Head of caudate nucleus (tissue), 42 donors: ENCODE measurements at regions not wholly inside any gene's neighbourhood (a gene's known extent, or its start where the extent isn't known, plus 50 kb on each side); places are given as distances from the start of the nearest gene placed in this dataset.
A peak's percentile ranks its signal among the peaks of the same experiment; 100 is the strongest.

ENCODE experiments used
- DNase-seq, 42 donors: peaks; one replicate each; pipeline versions ENCODE4 v3.0.0 to v3.0.0-alpha.2; 2020 to 2021; ENCODE audit warnings: mixed read lengths in 7 of 42
- intact Hi-C: fragments of 100-400 bp; cut with DNase I; formaldehyde crosslinking; loops from one replicate; pipeline ENCODE4 v1.15.0; 2022

- intact Hi-C loops = loop anchor here (5.0 kb wide), 1 partner anchor 150 kb away; no protein-coding TSS in a partner anchor
These were observed 204.5 kb downstream of the SLC7A11 start for GRCh38 chr4:138037696-138038095.

DNA sequence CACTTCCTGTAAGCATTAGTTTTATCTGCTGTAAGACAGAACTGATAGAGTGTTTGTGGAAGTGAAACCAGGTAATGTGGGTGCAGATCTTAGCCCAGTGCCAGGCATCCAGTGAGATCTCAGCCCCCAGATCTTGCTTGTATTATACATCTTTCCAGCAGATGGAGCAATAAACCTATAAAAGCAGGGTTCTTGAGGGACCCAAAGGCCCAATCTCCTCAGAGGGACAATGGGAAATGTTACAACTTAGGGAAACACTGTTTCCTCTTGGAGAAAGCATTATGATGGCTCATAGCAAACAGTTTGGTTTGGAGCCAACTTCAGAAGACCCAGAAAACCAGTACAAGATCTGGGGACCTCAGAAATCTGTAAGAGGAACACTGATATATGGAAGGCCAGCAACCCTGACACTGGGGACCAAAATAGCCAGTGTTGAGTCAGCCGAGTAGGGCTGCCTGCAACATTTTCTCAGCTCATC lies 206.3 kb downstream of the SLC7A11 start:
- intact Hi-C loops = loop anchor here (5.0 kb wide), 1 partner anchor 151 kb away; no protein-coding TSS in a partner anchor
- DNase-seq = peak in 24 of 42 donors; percentile 6 to 66 (median 26)

More at GRCh38 chr4:138037696-138038095, 204.5 kb downstream of the SLC7A11 start:
- no peak for DNase-seq

- intact Hi-C loops = loop anchor here (5.0 kb wide), 1 partner anchor 152 kb away; no protein-coding TSS in a partner anchor
- no peak for DNase-seq
These were observed 207.3 kb downstream of the SLC7A11 start for GRCh38 chr4:138034871-138035270.

DNA sequence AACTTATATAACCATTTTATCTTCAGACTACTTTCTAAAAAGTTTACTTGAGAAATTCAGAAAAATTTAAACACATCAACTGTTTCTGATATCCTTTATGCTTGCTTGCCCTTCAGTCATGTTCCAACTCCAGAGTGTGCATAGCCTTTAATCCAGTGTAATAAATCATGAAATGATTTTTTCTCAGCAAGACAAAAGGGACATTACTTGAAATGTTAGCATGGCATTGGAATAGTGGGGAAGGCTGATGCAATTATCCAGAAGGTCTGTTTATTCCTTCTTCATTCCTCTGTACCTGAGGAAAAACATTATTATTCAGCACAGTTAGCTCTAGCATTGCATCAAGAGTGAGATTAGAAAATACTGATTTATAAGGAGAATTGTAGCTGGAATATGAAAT lies 209.9 kb downstream of the SLC7A11 start:
- intact Hi-C loops = no loop called here

DNA sequence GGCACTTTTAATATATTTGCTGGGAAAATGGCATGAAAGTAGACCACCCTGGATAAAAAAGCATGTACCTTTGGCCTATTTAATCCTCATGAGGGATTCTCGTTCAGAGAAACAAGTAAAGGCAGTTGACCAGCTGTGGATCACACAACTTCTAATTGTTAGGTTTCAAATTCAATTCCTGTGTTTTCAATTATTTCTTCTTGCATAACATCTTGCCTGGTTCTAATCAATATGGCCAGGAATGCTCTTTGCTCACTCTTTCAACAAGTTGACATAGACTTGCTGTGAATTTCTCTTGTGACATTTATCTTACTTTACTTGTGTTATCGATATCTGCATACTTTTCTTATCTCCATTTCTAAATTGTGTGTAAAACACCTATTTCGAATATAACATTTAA lies 211.8 kb downstream of the SLC7A11 start:
- intact Hi-C loops = no loop called here
- no peak for DNase-seq

More for the DNA sequence above, 209.9 kb downstream of the SLC7A11 start:
- no peak for DNase-seq

DNA sequence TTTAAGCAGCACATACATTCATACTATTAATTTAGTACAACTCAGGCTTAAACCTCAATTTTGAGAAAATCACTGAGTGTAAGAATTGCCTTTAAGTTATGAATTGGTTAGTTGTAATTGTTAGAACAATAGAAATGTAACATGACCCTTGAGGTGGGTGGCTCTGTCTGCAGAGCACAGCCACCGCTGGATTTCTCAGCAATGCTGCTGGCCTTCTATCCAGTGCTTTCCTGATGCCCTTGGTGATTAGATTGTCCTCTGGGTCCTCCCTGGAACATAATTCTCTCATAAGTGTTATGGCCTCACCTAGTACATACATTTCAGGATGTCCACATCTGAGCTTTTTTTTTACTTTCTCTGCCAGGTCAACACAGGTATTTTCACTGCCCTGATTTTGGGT lies 213.2 kb downstream of the SLC7A11 start:
- intact Hi-C loops = no loop called here
- DNase-seq = no peak

DNA sequence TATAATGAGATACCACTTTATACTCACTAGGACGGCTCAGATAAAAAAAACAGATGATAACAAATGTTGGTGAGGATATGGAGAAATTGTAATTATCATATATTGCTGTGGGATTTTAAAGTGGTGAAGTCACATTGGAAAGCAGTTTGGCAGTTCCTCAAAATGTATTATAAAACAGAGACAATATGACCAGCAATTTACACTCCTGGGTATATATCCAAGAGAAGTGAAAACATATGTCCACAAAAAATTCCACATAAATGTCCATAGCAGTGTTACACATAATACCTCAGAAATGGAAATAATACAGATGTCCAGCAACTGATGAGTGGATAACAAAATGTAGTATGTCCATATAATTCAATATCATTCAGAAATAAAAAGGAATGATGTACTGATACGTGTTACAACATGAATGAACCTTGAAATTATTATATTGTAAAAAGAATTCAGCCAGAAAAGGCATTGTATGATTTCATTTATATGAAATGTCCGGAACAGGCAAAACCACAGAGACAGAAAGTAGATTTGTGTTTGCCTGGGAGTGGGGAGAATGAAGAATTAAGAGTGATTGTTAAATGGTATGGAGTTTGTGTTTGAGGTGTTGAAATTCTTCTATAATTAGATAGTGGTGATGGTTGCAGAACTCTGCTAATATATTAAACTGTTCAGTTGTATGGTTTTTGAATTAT lies 220.9 kb downstream of the SLC7A11 start:
- no peak for DNase-seq
- intact Hi-C loops = no loop called here

DNA sequence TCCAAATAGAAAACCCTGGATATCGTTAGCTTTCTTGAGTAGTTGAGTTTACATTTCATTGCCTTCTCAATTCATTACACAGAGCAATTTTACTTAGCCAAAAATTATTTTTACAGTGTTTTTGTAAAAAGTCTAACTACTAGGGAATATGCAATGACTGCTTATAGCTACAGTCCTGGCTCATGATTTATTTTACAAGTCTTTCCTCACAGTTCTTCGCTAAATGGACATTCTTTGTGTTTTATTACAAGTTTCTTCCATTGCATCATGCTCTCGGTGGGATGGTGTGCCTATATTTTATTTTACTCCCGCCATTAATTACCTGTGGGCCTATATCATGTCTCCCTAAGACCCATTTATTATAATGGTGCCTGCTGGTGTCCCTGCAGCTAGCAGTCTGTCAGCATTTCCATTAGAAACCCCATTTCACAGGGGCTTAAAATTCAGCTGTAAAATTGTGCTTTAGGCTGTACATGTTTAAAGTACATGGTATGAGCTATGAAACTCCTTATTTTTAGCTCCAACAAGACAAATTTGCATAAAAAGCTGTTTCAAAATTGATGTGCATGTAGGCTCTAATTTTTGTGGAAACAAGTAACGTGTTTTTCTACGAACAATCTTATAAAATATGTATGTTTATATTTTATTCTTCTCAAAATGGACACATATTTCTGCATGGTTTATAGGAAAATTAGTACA lies 227.4 kb downstream of the SLC7A11 start:
- intact Hi-C loops = no loop called here
- DNase-seq = no peak

GRCh38 chr4:138013625-138014024 lies 228.5 kb downstream of the SLC7A11 start:
- intact Hi-C loops = no loop called here
- DNase-seq = no peak

DNA sequence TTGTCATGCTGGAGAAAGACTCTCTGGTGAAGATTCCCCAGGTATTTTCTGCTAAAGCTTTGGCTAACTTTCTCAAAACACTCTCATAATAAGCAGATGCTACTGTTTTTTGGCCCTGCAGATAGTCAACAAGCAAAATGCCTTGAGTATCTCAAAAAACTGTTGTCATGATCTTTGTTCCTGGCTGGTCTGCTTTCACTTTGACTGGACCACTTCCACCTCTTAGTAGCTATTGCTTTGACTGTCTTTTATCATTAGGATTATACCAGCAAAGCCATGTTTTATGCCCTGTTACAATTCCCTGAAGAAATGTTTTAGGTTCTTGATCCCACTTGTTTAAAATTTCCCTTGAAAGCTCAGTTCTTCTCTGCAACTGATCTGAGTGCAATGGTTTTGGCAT lies 231.5 kb downstream of the SLC7A11 start:
- intact Hi-C loops = no loop called here
- peak in 1 of 42 donors; percentile 3 for DNase-seq

DNA sequence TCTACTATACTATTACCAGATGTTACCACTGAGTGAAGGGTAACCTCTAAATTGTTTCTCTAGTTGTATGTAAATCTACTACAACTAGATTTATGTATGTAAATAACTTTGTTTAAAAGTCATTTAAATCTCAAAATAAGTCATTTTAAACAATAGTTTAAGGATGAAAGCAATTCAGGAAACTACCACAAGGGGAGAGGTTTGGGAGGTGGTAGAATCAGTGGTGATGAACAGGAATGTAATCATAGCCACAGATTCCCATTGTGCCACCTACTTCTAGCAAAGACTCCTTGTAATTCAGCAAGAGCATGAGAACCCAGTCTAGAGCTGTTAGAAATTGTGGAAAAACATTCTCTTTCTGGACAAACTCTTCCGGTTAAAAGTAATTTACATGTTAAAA lies 234.6 kb downstream of the SLC7A11 start:
- no peak for DNase-seq
- intact Hi-C loops = no loop called here

- intact Hi-C loops = no loop called here
- no peak for DNase-seq
These were observed 236.7 kb downstream of the SLC7A11 start for GRCh38 chr4:138005486-138005885.

DNA sequence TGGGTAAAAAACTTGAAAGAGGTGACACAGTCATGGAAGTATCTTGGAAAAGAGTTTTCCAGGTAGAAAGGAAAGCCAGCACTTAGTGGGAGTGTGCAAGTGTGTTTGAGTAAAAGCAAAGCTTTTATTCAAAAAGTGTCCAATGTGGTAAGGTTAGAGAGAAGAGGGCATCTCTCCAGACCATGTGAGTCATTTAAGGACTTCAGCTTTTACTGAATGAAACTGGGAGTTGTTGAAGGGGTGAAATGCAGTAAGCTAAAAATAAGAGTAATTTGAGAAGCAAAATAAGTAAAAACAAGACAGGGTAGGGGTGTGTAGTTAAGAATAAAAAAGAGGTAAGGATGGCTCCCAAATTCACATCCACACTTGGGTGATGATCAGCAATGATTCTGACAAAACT lies 238.9 kb downstream of the SLC7A11 start:
- intact Hi-C loops = no loop called here
- no peak for DNase-seq

DNA sequence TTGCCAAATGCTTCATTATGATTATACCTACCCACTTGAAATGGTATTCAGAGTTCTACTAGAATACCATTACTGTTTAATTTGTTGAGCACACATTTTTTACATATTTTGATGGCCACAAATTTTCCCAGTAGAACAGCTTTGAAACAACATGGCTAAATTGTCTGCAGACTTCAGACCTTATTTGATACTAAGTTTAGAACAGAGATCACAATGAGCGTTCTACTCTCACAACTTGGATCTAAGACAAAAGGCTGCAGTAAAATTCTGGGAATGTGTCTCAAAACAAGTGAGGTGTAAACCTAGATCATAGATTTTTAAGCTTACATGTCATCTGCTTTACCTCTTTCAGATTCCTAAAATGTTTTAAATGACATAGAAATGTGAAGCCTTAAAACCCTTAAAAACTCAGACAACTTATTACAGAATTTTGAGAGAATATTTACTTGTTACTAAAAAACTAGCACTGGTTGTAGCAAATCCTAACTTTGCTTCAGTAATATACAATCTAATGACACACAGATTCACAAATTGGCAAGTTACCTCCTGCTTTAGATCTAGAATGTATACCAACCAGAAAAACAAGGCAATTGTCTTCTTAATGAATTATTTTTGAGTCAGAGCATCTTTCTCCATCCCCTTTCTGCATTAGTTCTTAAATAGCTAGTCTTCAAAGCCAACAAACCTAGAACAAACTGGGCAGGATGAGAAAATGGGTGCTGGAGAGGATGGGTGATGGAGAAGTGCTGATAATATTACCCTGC lies 243.3 kb downstream of the SLC7A11 start:
- no peak for DNase-seq
- intact Hi-C loops = no loop called here

- no peak for DNase-seq
- intact Hi-C loops = no loop called here
These were observed 244.7 kb downstream of the SLC7A11 start for GRCh38 chr4:137997496-137997895.

- intact Hi-C loops = no loop called here
- DNase-seq = no peak
These were observed 247.3 kb downstream of the SLC7A11 start for GRCh38 chr4:137994853-137995252.

DNA sequence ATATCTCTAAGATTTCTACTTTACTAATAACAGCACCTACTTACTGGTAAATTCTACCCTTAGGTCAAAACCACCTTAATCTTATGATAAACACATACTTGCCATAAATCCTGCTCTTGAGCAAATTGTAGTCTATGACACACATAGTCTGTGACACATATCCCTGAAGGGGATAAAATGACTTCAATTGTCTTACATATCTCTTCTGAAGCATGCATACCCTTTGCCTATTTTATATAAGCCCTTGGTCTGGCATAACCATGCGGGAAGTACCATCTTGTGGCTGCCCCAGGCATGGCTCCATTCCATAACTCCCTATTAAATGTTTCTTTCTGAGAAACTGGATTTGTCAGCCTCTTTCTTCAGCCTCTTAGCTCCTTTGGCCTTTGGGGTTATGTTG lies 248.9 kb downstream of the SLC7A11 start:
- intact Hi-C loops = no loop called here
- DNase-seq = no peak

GRCh38 chr4:137981277-137981676 lies 260.9 kb downstream of the SLC7A11 start:
- intact Hi-C loops = no loop called here
- DNase-seq = no peak

GRCh38 chr4:137980641-137981040 lies 261.5 kb downstream of the SLC7A11 start:
- intact Hi-C loops = no loop called here
- no peak for DNase-seq

DNA sequence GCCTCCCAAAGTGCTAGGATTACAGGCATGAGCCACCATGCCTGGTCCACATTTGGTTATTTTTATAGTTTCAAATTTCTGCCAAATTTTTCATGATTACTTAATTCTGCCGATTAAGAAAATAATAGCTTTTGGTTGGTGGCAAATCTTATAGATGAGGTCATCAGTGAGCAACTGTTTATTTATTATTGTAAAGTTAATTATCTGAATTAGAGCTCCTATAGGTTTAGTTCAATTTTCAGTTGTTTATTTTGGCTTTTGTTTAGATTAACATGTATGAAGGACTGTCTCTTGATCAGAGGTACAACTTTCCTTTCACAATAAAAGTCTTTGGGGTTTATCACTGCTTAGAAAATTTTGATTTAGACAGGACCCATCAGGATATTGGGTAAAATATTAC lies 262.2 kb downstream of the SLC7A11 start:
- intact Hi-C loops = no loop called here
- DNase-seq = no peak
